SK-N-SH treated with all-trans-retinoic acid at 6 μM for 48 hours (cell line): ENCODE measurements at regions not wholly inside any gene's neighbourhood (a gene's known extent, or its start where the extent isn't known, plus 50 kb on each side); places are given as distances from the start of the nearest gene placed in this dataset.

Source experiments
- ATAC-seq: fragments of 200-7000 bp; cut with Tn5 transposase; 3 replicates; pipeline ENCODE4 v1.9.1; 2020; ENCODE audit warnings: mild to moderate bottlenecking, moderate library complexity
- ARNTL ChIP-seq: fragments of 450-650 bp; formaldehyde crosslinking; IDR thresholded peaks from 2 replicates; pipeline ENCODE4 v1.5.0; 2020; ENCODE audit warnings: low read depth, mild to moderate bottlenecking, moderate library complexity, borderline replicate concordance
- BACH2 ChIP-seq: fragments of 250-450 bp; sonication (Bioruptor Pico); IDR thresholded peaks from 2 replicates; pipeline ENCODE4 v1.9.0; 2021; ENCODE audit warnings: mild to moderate bottlenecking, borderline replicate concordance
- CSDC2 ChIP-seq: fragments of 250-450 bp; sonication (Bioruptor Pico); IDR thresholded peaks from 2 replicates; pipeline ENCODE4 v1.5.0; 2020; ENCODE audit warnings: mild to moderate bottlenecking, moderate library complexity
- ESRRG ChIP-seq: fragments of 250-450 bp; sonication (Bioruptor Pico); IDR thresholded peaks from 2 replicates; pipeline ENCODE4 v1.6.1; 2021; ENCODE audit warnings: mild to moderate bottlenecking
- GLIS3 ChIP-seq: fragments of 250-450 bp; sonication (Bioruptor Pico); IDR thresholded peaks from 2 replicates; pipeline ENCODE4 v1.5.0; 2020; ENCODE audit warnings: mild to moderate bottlenecking, moderate library complexity
- ISL1 ChIP-seq: fragments of 250-450 bp; sonication (Bioruptor Pico); IDR thresholded peaks from 2 replicates; pipeline ENCODE4 v2.1.2; 2022; ENCODE audit warnings: mild to moderate bottlenecking, moderate library complexity
- OSR1 ChIP-seq: fragments of 250-450 bp; sonication (Bioruptor Pico); IDR thresholded peaks from 2 replicates; pipeline ENCODE4 v1.8.0; 2022; ENCODE audit warnings: moderate library complexity, mild to moderate bottlenecking, inconsistent platforms
- RARB ChIP-seq: fragments of 250-450 bp; sonication (Bioruptor Pico); IDR thresholded peaks from 2 replicates; pipeline ENCODE4 v1.8.0; 2021; ENCODE audit warnings: mild to moderate bottlenecking, moderate library complexity
- SNAI2 ChIP-seq: fragments of 250-450 bp; sonication (Bioruptor Pico); IDR thresholded peaks from 2 replicates; pipeline ENCODE4 v1.5.0; 2020; ENCODE audit warnings: mild to moderate bottlenecking, moderate library complexity
- TOX ChIP-seq: fragments of 250-450 bp; sonication (Bioruptor Pico); IDR thresholded peaks from 2 replicates; pipeline ENCODE4 v1.8.0; 2021; ENCODE audit warnings: mild to moderate bottlenecking, moderate library complexity, borderline replicate concordance
- ZC3H10 ChIP-seq: fragments of 250-450 bp; sonication (Bioruptor Pico); IDR thresholded peaks from 2 replicates; pipeline ENCODE4 v1.5.1; 2021; ENCODE audit warnings: mild to moderate bottlenecking, moderate library complexity
- ZFP3 ChIP-seq: fragments of 250-450 bp; sonication (Bioruptor Pico); IDR thresholded peaks from 2 replicates; pipeline ENCODE4 v1.5.0; 2020; ENCODE audit warnings: mild to moderate bottlenecking, moderate library complexity
- ZFP30 ChIP-seq: fragments of 450-650 bp; formaldehyde crosslinking; IDR thresholded peaks from 2 replicates; pipeline ENCODE4 v1.5.0; 2022; ENCODE audit warnings: mild to moderate bottlenecking, moderate library complexity
- ZNF8 ChIP-seq: fragments of 450-650 bp; formaldehyde crosslinking; IDR thresholded peaks from 2 replicates; pipeline ENCODE4 v1.5.0; 2020; ENCODE audit warnings: mild to moderate bottlenecking, moderate library complexity
- TF ChIP-seq, protein P1 (sequence below): fragments of 250-450 bp; sonication (Bioruptor Pico); IDR thresholded peaks from 2 replicates; pipeline ENCODE4 v1.8.0; 2020; ENCODE audit warnings: mild to moderate bottlenecking, moderate library complexity, borderline replicate concordance
- TF ChIP-seq, protein P2 (sequence below): fragments of 250-450 bp; sonication (Bioruptor Pico); IDR thresholded peaks from 2 replicates; pipeline ENCODE4 v1.5.0; 2020; ENCODE audit warnings: mild to moderate bottlenecking, moderate library complexity
- TF ChIP-seq, protein P3 (sequence below): fragments of 250-450 bp; sonication (Bioruptor Pico); IDR thresholded peaks from 2 replicates; pipeline ENCODE4 v1.8.0; 2021; ENCODE audit warnings: low read depth, mild to moderate bottlenecking, moderate library complexity, borderline replicate concordance
- TF ChIP-seq, protein P4 (sequence below): fragments of 250-450 bp; sonication (Bioruptor Pico); IDR thresholded peaks from 2 replicates; pipeline ENCODE4 v1.5.1; 2021; ENCODE audit warnings: mild to moderate bottlenecking, moderate library complexity
- TF ChIP-seq, protein P5 (sequence below): fragments of 250-450 bp; sonication (Bioruptor Pico); IDR thresholded peaks from 2 replicates; pipeline ENCODE4 v1.5.1; 2020; ENCODE audit warnings: low read depth, mild to moderate bottlenecking, moderate library complexity

DNA sequence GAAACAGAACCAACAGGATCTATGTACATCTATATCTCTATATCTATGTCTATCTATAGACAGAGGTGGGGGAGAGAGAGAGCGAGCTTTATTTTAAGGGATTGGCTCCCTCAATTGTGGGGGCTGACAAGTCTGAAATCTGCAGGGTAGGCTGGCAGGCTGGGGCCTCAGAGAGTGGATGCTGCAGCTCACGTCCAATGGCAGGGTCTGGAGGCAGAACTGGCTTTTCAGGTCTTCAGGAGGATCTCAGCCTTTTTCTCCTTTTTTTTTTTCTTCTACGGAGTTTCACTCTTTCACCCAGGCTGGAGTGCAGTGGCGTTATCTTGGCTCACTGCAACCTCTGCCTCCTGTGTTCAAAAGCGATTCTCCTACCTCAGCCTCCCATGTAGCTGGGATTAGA, 77.2 kb downstream of the ARL4C start:
- TF ChIP-seq RARB (no peak), TOX (CRISPR knock-in tag) (no peak), CSDC2 (CRISPR knock-in tag) (no peak), GLIS3 (CRISPR knock-in tag) (no peak), ZNF8 (CRISPR knock-in tag) (no peak), ESRRG (CRISPR knock-in tag) (no peak)
- TF ChIP-seq, protein P1, sequence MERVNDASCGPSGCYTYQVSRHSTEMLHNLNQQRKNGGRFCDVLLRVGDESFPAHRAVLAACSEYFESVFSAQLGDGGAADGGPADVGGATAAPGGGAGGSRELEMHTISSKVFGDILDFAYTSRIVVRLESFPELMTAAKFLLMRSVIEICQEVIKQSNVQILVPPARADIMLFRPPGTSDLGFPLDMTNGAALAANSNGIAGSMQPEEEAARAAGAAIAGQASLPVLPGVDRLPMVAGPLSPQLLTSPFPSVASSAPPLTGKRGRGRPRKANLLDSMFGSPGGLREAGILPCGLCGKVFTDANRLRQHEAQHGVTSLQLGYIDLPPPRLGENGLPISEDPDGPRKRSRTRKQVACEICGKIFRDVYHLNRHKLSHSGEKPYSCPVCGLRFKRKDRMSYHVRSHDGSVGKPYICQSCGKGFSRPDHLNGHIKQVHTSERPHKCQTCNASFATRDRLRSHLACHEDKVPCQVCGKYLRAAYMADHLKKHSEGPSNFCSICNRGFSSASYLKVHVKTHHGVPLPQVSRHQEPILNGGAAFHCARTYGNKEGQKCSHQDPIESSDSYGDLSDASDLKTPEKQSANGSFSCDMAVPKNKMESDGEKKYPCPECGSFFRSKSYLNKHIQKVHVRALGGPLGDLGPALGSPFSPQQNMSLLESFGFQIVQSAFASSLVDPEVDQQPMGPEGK (CRISPR knock-in tag) = no peak
- TF ChIP-seq, protein P2, sequence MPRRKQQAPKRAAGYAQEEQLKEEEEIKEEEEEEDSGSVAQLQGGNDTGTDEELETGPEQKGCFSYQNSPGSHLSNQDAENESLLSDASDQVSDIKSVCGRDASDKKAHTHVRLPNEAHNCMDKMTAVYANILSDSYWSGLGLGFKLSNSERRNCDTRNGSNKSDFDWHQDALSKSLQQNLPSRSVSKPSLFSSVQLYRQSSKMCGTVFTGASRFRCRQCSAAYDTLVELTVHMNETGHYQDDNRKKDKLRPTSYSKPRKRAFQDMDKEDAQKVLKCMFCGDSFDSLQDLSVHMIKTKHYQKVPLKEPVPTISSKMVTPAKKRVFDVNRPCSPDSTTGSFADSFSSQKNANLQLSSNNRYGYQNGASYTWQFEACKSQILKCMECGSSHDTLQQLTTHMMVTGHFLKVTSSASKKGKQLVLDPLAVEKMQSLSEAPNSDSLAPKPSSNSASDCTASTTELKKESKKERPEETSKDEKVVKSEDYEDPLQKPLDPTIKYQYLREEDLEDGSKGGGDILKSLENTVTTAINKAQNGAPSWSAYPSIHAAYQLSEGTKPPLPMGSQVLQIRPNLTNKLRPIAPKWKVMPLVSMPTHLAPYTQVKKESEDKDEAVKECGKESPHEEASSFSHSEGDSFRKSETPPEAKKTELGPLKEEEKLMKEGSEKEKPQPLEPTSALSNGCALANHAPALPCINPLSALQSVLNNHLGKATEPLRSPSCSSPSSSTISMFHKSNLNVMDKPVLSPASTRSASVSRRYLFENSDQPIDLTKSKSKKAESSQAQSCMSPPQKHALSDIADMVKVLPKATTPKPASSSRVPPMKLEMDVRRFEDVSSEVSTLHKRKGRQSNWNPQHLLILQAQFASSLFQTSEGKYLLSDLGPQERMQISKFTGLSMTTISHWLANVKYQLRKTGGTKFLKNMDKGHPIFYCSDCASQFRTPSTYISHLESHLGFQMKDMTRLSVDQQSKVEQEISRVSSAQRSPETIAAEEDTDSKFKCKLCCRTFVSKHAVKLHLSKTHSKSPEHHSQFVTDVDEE (CRISPR knock-in tag) = no peak
- TF ChIP-seq, protein P3, sequence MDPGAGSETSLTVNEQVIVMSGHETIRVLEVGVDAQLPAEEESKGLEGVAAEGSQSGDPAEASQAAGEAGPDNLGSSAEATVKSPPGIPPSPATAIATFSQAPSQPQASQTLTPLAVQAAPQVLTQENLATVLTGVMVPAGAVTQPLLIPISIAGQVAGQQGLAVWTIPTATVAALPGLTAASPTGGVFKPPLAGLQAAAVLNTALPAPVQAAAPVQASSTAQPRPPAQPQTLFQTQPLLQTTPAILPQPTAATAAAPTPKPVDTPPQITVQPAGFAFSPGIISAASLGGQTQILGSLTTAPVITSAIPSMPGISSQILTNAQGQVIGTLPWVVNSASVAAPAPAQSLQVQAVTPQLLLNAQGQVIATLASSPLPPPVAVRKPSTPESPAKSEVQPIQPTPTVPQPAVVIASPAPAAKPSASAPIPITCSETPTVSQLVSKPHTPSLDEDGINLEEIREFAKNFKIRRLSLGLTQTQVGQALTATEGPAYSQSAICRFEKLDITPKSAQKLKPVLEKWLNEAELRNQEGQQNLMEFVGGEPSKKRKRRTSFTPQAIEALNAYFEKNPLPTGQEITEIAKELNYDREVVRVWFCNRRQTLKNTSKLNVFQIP (CRISPR knock-in tag) = no peak
- TF ChIP-seq, all 23 proteins: peak for 0
- ATAC-seq = no peak

DNA sequence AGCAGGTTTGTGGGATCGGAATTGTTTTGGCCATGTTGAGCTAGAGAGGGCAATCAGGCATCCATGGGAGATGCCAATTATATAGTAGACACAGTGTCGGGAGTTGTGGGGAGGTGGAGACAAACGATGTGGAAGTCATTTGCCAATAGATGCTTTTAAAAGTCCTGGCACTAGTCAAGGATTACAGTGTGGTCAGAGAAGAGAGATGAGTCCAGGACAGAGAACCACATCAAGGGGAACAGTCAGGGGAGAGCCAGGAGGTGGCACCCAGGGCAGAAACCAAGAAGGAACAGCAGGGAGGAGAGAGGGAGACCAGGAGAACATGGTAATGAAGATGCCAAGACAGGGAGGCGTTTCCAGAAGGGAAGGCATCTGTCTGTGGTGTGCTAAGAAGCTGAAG, 81.2 kb downstream of the ARL4C start:
- ATAC-seq = no peak
- TF ChIP-seq ZC3H10 (CRISPR knock-in tag) (no peak), ARNTL (CRISPR knock-in tag) (no peak), TOX (CRISPR knock-in tag) (no peak), ZFP3 (CRISPR knock-in tag) (no peak), SNAI2 (CRISPR knock-in tag) (no peak), GLIS3 (CRISPR knock-in tag) (no peak), ISL1 (CRISPR knock-in tag) (no peak), OSR1 (CRISPR knock-in tag) (no peak), BACH2 (CRISPR knock-in tag) (no peak), RARB (no peak), ZFP30 (CRISPR knock-in tag) (no peak)
- TF ChIP-seq, protein P2 (CRISPR knock-in tag) = no peak
- TF ChIP-seq, protein P4, sequence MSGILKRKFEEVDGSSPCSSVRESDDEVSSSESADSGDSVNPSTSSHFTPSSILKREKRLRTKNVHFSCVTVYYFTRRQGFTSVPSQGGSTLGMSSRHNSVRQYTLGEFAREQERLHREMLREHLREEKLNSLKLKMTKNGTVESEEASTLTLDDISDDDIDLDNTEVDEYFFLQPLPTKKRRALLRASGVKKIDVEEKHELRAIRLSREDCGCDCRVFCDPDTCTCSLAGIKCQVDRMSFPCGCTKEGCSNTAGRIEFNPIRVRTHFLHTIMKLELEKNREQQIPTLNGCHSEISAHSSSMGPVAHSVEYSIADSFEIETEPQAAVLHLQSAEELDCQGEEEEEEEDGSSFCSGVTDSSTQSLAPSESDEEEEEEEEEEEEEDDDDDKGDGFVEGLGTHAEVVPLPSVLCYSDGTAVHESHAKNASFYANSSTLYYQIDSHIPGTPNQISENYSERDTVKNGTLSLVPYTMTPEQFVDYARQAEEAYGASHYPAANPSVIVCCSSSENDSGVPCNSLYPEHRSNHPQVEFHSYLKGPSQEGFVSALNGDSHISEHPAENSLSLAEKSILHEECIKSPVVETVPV (CRISPR knock-in tag) = no peak
- TF ChIP-seq, protein P5, sequence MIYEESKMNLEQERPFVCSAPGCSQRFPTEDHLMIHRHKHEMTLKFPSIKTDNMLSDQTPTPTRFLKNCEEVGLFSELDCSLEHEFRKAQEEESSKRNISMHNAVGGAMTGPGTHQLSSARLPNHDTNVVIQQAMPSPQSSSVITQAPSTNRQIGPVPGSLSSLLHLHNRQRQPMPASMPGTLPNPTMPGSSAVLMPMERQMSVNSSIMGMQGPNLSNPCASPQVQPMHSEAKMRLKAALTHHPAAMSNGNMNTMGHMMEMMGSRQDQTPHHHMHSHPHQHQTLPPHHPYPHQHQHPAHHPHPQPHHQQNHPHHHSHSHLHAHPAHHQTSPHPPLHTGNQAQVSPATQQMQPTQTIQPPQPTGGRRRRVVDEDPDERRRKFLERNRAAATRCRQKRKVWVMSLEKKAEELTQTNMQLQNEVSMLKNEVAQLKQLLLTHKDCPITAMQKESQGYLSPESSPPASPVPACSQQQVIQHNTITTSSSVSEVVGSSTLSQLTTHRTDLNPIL = no peak
- TF ChIP-seq, protein P1 (CRISPR knock-in tag) = no peak
